GM21786 (cell line): ENCODE measurements at regions not wholly inside any gene's neighbourhood (a gene's known extent, or its start where the extent isn't known, plus 50 kb on each side); places are given as distances from the start of the nearest gene placed in this dataset.
"Not testable (repeated sequence)": the region's sequence is repeated elsewhere in the genome, so short reads cannot be mapped to it uniquely, and the experiment has no call there.

Experiments
- ATAC-seq: cut with Tn5 transposase; IDR thresholded peaks from one replicate; pipeline ENCODE4 v1.9.1; 2021; ENCODE audit not compliant: unreplicated experiment

DNA sequence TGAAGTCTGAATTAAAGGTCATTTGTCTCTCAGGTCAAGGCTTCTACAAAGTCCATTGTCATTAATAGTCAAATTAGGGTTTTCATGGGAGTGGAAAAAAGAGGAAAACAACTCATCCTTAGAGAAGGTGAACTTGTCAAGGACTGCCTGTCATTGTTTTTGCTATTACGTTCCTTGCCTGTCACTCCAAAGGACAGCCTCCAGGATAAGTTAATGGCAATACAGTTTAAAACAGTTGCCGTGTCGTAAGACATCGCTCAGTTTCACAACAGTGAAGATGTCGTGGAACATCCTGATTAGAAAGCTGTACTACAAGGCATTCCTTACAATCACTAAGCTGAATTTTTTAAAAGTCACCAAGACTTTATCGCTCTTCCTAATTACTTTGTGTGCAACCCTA is 466.8 kb upstream of the SMIM31 start:
- no peak for ATAC-seq

DNA sequence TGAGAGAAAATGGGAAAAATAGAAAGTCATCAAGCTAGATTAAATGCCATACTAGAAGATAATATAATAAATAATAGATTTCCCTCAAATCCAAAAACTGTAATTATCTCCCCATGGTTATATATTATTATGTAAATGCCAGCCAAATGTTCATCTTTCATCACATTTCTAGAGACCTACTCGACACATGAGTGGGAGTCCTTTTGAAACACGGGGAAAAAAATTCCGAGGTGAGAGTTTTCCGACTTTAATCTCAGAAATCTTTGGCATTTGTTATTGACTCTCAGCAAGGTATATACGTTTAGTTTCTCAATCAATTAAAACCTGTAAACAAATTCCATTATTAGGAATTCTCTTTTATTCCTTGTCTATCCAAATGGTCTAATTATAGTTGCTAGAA is 465.4 kb upstream of the SMIM31 start:
- no peak for ATAC-seq

DNA sequence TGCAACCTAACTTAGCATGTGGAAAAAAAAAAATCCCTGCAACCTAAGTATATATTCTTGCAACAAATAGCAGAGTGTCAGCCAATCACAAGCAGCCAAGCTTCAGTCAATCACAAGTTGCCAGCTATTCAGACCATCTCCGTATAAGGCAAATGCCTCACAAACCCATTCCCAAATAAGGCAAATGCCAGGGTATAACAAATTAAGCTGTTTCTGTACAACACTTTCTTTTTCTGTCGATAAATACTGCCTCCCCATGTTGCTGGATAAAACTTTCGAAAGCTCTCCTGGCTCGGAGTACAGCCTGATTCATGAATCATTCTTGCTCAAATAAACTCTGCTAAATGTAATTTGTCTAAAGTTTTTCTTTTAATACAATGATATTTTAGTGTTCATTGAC is 460.7 kb upstream of the SMIM31 start:
- ATAC-seq = no peak

DNA sequence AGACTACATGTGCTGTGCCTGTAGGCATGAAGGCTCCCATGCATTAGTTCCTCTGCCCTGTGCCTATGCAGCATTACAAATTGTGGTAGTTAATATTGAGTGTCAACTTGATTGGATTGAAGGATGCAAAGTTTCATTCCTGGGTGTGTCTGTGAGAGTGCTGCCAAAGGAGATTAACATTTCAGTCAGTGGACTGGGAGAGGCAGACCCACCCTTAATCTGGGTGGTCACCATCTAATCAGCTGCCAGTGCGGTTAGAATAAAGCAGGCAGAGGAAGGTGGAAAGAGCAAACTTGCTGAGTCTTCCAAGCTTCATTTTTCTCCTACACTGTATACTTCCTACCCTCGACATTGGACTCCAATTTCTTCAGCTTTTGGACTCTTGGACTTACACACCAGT is 460.2 kb upstream of the SMIM31 start:
- no peak for ATAC-seq

DNA sequence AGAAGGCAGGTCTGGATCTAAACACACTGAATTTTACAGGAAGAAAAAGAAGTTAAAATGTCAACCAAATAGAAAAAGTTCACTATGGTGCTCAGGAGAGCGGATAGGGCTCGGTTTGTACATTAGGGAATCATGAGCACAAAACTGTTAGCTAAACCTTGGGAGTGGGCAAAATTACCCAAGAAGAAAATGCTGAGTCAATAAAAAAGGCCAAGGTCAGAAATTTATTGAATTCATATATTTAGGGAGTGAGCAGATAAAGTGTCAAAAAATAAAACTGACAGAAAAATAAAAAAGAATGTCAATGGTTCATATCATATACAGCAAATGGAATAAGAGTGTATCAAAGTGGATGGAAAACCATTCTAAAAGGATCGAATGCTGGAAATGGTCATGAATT is 452.5 kb upstream of the SMIM31 start:
- no peak for ATAC-seq

DNA sequence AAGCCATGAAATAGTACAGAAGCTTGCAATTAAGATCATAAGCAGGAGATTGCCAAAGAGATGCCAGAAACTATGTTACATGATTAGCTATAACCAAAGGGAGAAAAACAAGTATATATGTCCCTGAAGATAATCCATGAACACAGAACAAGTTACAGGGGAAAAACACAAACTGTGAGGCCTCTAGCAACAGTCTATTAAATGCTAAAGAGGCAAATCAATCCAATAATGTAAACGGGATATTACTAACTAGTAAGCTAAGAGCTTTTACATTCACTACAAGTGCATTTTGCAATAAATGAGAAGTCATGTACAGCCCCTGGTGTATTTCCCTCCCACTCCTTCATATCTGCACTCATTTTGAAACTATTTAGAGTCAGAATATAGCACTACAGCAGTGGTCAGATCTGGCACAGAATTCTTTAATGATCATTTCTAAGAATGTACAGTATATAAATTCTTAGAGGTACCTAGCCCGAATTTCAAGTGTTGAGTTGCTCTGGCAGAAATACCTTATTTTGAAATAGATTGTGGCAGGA is 449.8 kb upstream of the SMIM31 start:
- no peak for ATAC-seq

DNA sequence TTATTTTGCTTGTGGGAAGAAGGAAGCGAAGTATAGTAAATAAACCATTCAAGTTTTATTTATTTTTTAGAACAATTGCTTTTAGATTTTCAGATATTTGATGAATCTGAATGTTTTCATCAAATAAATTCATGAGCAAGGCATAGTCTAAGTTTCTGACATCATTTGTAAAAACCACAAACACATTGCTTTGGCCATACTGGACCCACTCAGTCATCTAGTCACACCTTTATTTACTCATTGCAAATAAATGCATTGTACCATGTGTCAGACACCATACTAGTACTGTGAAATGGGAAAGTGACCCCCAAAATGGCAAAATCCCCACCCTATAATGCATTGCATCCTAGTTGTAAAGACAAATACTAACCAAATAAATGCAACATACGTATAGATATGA is 449.1 kb upstream of the SMIM31 start:
- no peak for ATAC-seq

DNA sequence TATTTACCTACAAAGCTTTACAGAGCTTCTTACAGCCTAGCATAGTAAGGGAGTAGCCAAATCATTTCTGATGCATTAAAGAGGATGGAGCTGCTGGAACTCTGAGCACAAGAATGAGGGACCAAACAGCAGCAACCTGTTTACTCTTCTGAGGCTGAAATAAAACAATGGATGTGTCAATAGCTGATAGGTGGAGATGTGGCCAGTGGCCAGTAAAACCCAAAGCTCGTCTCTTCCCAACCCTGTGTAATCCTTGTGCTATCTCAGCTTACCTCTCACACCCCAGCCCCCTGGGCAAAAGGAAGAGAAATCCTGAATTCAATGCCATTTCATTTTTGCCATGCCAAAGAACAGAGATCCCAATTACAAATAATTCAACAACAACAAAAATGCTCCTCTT is 446.7 kb upstream of the SMIM31 start:
- no peak for ATAC-seq

DNA sequence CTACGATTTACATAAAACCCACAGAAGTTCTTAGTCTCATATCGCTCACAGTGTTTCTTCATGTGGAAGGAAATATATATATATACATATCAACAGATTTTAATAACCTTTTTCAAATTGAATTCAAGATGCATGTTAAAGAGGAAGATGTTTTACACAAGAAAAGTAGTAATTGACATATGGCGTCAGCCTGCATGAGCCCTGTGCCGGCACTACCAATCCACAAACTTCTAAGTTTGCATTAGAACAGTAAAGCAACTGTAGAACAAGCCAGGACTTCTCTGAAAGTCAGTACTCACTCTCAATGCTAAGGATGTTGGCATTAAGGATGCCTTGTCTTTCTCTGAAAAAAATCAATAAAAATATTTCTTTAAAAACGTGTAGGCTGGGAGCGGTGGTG is 441.3 kb upstream of the SMIM31 start:
- no peak for ATAC-seq

DNA sequence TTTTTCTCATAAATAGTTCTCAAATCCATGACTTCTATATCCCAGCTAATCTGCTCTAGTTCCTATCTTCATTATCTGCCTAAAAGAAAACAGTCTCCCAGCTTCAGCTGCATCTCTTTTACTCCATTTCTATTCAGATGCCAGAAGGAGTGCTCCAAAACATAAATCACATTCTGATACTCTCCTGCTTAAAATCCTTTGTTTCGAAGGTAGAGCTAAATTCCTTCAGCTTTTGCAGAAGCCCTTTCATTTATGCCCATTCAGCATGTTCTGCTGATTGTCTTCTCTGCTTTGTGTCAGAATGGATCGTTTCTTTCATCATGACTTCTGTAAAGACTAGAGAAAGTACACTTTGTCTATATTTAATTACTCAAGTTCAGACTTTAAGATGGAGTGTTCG is 440.1 kb upstream of the SMIM31 start:
- ATAC-seq = no peak

DNA sequence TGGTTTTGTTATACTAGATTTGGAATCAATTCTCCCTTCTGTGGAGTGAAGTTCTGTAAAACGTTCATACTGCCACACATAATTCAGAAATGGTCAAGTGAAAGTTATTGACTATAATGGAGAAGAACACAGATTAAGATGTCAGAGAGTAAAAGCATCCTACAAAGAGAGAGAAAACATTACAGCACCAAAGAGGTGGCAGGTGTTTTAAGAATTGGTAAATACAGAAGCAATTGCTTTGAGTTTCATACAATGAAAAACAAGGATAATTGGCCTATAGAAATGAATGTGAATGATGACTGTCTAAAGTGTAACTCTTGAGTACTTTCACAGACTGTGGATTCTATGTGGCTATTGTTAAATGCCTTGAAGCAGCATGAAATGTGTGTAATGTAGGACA is 435.6 kb upstream of the SMIM31 start:
- ATAC-seq = no peak

DNA sequence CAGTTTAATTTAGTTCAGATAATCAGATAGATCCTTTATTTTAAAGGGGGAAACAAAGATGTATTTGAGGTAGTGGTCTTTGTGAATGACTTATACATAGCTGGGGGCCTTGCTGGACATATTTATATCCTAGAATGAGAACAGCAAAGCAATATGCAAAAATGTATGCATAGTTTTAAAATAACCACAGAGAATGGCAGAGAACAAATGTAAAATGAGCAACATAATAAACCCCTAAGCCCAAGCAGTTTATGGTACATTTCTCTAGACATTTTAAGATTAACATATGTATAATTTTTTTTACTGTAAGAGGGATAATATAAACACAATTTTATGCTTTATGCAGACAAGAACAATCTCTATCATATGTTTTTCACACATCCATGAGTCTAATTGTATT is 434.2 kb upstream of the SMIM31 start:
- ATAC-seq = no peak

DNA sequence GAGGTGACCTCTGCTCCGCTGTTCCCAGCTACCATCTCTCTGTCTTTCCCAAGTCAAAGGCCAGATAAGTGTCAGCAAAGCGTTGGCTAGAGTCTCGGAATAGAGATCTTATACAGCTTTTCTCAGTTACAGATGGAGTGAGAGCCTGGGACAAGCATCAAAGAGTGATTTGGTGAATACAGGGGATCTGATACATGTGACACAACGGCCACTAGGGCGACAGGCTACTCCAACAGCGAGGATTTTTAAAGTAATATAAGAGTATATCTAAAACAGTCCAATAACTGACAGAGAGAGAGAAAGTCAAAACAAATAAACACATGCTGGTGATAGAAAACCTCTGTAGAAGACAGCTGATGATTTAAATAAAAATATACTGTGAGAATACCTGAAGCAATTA is 433.1 kb upstream of the SMIM31 start:
- ATAC-seq = no peak

DNA sequence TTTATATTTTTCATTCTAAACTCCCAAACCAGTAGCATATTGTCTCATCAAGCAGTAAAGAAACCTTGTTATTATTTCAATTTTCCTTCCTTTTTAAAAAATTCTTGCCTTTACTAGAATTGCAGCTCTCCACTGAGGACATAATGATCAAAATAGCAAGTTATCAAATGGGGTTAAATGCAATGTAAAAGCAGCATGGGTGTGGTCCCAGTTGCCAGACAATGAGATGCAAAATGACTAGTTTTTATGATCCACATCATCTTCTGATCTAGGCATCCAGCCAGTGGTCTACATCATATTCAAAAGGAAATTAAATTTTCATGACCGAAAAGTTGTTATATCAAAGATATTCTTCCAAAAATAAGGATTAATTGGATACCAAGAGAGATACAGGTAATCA is 427.9 kb upstream of the SMIM31 start:
- no peak for ATAC-seq

DNA sequence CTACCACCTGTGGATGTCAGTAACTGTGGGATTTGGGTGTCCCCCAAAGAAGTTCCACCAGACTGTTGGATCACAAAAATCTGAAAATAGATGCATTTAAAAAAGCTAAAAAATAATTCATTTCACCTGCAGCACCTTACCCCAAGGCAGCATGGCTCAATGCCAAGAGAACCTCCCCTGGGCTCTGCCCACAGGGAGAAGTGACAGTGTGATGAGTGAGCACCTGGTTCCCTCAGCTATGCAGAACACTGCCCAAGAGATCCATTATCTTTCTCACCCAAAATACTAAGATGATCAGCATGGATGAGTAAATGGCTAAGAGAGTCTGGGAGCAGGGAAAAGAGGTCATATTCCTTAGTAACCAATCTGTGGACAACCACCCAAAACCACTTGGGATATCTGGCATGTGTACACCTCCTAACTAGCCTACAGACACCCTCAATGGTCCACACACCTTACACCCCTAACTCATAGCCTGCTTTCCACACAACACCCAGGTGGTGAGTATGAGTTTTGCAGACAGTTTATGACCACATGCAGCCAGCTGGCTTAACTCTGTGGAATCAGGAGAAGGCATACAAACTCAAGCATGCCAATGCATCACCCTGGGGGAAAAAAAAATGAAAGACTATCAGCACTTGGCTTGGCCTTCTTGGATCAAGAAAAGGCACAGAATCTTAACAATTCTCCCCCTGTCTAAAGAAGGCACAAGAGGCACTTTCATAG is 416.5 kb upstream of the SMIM31 start:
- ATAC-seq = no peak

DNA sequence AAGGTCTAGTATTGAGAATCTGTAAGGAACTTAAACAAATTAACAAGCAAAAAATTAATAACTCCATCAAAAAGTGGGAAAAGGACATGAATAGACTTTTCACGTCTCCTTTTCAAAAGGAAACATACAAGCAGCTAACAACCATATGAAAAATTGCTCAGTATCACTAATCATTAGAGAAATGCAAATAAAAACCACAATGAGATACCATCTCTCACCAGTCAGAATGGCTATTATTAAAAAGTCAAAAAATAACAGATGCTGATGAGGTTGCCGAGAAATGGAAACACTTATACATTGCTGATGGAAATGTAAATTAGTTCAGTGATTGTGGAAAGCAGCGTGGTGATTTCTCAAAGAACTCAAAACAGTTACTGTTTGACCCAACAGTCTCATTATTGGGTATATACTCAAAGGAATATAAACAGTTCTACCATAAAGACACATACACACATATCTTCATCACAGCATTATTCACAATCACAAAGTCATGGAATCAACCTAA is 410.4 kb upstream of the SMIM31 start:
- ATAC-seq = no peak

DNA sequence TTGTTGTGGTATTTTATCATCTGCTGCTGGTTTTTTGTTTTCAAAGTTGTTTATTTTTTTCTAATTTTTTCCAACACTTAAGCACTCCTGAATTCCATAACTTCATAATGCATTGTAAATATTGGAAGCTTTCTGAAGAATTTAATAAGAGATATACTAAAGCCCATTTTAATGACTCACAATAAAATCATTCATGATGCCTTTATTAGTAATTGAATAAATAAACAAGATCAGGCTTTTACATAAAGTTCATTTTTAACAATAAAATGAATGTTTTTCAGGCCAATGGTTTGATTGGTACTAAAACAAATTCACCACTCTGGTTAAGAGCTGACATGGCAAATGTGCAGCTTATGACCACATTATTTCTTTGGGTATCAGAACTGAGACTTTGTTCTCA is 408.2 kb upstream of the SMIM31 start:
- ATAC-seq = no peak

DNA sequence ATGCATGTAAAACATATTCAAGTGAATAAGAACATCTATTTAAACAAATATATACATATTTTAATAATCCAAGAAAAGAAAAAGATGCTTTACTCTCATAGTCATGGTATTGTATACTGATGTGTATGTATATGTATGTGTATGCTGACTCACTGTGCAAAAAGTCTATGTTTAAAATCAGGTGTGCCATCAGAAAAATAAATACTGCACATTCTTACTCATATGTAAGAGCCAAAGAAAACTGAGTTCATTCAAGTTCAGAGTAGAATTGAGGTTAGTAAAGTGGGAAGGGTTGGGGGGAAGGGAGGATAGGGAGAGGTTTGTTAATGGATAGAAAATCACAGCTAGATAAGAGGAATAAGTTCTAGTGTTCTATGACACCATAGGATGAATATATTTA is 403.9 kb upstream of the SMIM31 start:
- ATAC-seq = no peak

DNA sequence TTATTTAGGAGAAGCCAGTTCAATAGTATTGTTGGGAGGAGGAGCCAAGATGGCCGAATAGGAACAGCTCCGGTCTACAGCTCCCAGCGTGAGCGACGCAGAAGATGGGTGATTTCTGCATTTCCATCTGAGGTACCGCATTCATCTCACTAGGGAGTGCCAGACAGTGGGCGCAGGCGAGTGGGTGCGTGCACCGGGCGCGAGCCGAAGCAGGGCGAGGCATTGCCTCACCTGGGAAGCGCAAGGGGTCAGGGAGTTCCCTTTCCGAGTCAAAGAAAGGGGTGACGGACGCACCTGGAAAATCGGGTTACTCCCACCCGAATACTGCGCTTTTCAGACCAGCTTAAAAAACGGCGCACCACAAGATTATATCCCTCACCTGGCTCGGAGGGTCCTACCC is 403.2 kb upstream of the SMIM31 start:
- ATAC-seq = not testable (repeated sequence)

DNA sequence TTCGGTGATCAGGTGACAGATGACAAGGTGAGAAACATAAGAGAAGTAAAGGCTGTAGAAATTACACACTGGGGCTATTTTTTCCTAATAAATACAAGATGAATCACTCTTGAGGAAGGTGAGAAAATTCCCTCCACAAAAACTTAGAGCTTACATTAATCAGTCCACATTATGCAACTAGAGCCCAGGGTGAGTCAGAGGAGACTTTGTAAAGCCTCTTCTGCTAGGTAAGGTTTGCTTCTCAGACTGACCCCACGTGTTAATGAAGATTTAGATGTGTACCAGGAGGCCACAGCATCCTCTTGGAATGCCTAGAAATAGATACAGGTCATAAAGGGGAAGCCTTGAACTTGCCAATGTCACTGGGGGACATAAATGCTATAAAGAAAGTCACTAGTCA is 396.0 kb upstream of the SMIM31 start:
- ATAC-seq = no peak

DNA sequence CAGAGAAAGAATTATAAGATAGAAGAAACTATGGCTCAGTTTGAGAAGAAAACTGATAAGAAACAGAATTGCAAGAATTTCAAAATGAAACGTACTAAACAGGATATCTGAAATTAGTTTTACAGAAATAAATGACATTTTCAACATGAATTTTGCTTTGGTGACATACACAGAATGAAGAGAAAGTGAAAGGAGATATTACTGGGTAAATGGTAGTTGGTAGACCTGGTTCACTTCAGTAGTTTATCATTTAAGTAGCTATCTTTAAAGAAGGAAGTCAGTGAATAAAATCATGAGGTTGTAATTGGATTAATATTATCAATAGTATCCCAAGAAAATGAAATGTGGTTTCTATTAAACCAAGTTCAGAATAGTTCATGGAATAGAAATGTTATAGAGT is 395.5 kb upstream of the SMIM31 start:
- ATAC-seq = no peak

DNA sequence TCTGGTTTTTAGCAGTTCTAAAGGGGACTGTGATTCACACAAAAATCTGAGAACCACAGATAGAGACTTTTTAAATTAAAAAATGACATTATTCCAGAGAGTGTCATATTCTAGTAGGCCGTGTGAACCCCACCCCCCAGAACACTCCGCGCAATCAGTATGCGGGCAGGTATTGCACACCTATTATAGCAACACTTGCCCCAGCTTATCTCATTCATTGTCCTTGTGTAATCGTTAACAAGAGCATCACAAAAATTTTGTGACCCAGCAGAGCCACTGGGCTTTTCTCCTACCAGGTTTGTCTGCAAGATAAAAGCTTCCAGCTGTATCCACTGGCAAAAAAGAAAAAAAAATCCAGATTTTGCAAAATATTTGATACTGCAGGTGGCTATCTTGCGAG is 394.1 kb upstream of the SMIM31 start:
- no peak for ATAC-seq

DNA sequence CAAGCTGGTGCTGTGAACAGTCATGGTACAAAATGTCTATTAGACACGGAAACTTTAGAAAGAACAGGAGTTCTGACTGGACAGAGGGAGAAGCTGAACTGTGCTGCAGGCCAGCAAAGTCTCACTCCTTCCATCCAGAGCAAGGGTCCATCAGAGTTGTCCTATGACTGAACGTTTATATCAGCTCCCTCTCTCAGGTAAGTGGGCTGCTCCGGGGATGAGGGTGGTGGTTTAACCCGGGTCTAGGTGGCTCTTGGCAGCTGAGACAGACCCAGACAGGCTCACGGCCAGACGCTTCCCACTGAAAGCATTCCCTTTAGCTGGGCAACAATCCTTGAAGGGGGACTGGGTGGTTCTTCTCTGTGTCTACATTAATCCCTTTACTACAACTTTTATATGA is 385.0 kb upstream of the SMIM31 start:
- no peak for ATAC-seq
